GM18505 (cell line): ENCODE measurements at regions not wholly inside any gene's neighbourhood (a gene's known extent, or its start where the extent isn't known, plus 50 kb on each side); places are given as distances from the start of the nearest gene placed in this dataset.

Experiments
- ATAC-seq: cut with Tn5 transposase; IDR thresholded peaks from one replicate; pipeline ENCODE4 v1.9.1; 2021; ENCODE audit not compliant: unreplicated experiment
- POLR2A ChIP-seq: IDR thresholded peaks from 4 replicates; pipeline ENCODE4 v1.6.1; 2011; ENCODE audit warnings: borderline replicate concordance; ENCODE audit not compliant: insufficient read depth, insufficient read length; ENCODE audit errors: extremely low read depth

DNA sequence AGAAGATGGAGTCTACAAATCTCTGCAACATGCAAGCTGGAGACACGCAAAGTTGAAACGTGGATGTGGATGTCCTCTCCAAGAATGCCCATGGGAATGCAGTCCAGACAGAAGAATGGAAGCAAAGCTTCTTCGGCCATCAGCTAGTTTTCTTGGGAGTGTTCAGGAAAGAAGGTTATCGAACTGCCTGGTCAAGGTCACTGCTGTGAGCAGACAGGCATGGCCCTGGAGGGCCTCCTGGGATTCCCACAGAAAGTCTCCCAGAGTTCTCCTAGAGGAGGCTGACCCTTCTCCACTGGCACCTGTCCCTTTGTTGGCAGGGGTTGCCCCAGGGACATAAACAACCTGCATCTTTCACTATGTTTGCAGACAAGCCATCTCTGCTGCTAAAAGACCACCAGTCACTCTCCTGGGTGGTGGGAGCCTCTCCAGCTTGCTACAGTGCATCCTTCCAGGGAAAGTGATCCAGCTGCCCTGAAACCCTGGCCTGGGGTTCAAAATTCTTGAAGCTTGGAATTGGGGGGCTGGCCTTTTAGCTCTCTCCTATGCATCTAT is 265.8 kb downstream of the SYK start:
- TF ChIP-seq POLR2A = no peak
- no peak for ATAC-seq

DNA sequence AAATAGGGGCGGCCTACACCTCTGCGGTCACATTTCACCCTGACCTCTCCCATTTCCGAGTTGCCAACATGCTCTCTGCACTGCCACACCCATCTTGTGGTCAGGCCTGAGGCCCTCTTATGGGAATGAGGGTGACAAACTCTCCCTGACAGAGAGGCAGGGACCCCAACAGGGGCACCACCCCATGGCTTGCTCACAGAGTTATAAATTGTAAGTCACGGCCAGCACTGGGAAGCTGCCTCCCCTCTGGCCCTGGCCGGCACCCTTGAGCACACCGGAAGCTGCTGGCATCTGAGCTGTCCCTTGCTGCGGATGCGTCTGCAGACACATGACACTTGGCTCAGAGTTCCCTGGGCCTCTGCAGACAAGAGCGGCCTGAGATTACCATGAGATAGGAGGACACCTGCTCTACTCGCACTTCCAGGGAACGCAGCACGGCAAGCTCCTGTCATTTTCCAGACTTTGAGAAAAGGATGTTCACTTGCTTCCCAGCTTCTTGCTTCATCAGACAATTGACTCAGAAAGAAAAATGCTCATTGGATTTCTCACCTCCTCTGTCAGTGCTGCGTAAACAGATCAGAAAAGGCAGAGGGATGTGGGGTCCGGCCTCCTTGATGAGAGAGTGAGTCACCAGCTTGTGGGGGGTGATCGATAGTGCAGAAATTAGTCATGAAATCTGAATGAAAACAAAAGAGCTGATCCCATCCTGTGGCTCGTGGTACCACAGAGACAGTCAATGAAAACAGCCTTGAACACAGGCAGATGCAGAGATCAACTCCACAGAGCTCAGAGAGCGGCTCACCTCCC is 269.8 kb downstream of the SYK start:
- TF ChIP-seq POLR2A = no peak
- no peak for ATAC-seq

DNA sequence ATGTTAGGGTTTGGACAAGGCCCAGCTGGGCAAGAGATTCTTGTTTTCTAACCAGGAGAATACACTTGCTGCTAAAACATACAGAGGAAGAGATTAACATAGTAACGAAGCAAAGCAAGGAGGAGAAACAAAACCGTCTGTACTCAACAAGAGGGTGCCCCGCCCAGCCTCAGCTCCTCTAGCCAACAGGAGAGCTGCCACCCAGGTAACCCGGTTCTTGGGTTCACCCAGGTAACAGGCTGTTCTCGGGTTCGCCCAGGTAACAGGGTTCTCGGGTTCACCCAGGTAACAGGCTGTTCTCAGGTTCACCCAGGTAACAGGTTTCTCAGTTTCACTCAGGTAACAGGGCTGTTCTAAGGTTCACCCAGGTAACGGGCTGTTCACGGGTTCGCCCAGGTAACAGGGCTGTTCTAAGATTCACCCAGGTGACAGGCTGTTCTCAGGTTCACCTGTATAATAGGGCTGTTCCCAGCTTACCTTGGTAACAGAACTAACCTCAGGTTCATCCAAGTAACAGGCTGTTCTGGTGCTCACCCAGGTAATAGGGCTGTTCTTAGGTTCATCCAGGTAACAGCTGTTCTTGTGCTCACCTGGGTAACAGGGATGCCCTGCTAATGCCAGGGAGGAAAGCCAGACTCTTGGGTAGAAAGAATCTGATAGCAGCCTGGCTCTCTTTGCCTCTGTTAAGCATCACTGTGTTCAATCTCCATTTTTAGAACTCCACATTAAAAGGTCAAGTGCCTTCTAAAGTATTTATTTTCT is 271.6 kb downstream of the SYK start:
- no peak for ATAC-seq
- no peak for TF ChIP-seq POLR2A

DNA sequence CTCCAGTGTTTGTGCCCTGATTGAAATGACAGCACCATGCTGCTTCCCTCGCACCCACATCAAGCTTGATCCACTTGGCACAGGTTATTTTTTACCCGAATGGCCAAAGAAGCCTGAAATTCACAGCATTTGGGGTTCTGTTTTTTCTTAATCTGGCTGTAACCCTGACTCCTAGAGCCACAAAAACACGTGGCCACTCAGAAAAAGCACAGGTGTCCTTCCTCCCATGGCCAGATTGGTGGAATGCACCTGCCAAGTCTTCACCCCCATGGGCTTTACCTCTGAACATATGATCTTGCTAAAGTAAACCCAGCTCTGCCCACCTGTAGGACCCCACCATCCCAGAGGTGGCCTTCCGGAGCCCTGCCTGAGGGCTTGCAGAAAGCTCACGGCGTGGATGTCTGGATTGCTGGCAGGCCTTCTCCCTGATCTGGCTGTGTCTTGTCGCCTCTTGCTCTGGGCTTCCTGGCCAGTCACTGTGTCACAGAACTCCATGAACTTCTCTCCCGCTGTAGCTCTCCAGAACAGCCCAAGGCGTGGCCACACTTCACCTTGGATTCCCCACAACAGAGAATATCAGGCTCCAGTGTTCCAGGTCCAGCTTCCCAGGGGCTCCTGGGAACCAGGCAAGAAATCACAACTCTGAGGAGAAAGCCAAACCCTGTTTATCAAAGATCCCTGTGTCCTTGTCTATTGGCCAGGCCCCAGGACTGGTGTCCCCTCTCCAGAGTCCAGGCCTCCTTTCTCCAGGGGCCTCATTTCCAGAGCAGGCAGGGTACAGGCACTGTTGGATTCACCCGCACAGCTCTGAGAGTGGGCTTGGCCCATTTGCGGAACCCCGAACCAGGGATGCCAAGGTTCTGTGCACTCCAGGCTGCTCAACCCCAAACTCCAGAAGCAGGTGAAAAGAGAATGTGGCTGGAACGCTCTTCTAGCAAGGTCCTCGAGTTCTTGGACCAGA is 272.5 kb downstream of the SYK start:
- ATAC-seq = no peak
- TF ChIP-seq POLR2A = no peak

DNA sequence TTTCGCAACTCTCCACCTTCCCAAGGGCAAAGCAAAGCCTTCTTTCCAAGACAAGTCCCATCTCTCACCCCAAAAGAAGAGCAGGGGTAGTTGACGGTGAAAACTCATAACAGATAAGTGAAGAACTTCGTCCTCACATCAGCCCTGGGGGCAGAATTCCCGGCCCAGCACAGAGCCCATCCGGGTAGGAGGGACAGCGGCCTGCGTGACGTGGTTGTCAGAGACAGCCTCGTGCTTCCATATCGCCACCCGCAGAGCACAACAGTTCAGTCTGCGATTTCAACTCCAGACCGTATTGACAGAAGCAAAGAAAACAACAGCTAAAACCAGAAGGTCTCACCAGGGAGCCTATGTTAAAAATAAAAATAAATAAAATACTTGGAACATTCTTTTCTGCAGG is 273.2 kb downstream of the SYK start:
- no peak for TF ChIP-seq POLR2A
- ATAC-seq = no peak

DNA sequence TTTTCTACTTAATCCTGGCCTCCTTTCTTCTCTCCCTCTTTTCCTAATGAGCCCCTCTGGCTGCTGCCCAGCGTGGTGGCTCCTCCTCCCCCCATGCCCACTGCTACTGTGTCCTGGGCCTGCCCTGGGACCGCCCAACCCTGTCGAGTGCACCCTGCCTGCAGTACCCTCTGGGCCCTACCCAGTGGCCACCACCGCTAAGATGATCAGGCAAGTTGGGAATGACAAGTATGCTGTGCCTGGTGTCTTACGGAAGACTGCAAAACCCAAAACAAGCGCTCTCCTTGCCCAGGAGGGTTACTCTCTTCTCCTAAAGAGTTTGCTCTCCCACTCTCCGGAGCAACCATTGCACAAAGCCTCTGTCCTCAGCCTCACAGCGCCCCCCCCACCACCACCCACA is 273.7 kb downstream of the SYK start:
- no peak for ATAC-seq
- no peak for TF ChIP-seq POLR2A

DNA sequence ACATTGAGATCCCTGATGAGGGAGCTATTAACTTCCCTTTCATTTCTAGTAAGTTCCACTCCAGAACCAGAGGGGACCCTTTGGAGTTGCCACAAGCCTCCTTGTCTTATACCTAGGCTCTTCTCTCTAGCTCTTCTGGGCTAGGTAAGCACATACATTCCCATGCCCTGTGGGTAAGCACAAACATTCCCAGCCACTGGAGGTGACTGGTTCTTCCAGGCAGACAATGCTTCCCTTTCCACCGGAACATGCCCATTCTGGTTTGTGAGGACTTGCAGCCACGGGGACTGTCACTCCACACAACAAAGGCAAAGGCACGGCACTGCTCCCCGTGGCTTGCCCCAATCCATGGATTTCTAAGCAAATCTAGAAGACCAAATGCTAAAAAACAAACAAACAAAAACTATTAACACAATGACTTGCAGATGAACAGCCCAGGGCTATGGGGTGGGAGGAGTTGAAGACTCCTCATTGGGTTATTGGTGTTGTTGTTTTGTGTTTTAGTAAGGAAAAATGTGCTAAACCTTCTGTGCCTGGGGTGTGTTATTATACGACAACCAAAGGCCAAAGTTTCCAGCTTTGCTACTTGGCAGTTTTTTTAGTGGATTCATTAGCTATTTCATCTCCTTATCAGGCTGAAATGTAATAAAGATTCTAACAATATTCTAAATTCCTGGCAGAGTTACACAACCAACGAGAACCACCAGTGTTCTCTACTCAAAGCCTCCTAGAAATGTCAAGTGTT is 276.2 kb downstream of the SYK start:
- no peak for ATAC-seq

DNA sequence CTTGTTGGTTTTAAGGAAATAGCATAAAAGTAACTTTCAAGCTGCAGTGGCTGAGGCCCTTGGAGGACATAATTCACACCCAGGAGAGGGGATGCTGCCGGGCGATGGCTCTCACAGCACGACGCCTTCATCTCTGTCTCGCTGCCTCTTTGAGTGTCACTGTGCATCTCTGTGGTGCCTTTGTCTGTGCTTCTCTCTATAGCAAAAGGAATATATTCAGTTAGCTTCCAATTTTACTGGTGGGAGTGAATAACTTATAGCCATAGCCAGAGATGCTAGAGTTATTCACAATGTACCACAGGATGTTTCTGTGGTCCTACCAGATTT is 276.7 kb downstream of the SYK start:
- no peak for ATAC-seq
- TF ChIP-seq POLR2A = no peak

More for the DNA sequence above, 276.2 kb downstream of the SYK start:
- no peak for TF ChIP-seq POLR2A

DNA sequence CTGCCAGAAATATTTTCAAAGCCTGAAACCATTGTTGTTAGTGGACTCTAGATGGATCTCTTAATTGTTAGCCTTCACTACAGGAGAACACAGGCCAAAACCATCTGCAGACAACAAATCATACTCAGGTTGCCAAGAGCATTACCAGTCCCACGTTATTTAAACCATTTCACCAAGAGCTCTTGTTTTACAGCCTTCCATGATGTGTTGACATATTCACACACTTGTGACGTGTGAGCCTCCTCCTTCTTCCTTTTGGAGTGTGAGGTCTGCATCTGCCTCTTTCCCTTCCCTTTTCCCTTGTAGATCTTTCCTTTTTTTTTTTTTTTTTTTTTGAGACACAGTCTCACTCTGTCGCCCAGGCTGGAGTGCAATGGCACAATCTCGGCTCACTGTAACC is 279.0 kb downstream of the AUH start:
- TF ChIP-seq POLR2A = no peak
- ATAC-seq = no peak

DNA sequence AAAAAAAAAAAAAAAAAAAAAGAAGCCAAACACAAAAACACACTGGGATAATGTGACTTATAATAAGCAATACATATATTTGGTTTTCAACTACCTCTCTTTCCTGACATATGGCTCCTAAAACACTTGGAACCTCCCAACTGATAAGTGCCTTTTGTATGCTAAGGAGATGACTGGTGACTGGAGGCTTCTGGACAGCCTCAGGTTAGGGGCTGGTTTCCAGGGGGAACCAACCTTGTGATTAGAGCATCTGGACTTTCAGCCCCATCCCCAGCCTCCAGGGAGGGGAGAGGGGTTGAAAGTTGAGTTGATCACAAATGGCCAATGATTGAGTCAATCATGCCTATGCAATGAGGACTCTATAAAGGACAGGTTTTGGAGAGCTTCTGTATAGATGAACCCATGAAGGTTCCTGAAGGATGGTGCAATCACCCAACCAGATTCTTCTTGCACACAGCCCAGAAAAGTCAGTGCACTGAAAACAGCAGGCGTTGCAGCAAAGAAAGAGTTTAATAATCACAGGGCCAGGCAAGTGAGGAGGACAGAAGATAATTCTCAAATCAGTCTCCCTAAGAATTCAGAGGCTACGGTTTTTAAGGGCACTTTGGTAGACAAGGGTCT is 276.7 kb downstream of the AUH start:
- no peak for ATAC-seq
- no peak for TF ChIP-seq POLR2A

DNA sequence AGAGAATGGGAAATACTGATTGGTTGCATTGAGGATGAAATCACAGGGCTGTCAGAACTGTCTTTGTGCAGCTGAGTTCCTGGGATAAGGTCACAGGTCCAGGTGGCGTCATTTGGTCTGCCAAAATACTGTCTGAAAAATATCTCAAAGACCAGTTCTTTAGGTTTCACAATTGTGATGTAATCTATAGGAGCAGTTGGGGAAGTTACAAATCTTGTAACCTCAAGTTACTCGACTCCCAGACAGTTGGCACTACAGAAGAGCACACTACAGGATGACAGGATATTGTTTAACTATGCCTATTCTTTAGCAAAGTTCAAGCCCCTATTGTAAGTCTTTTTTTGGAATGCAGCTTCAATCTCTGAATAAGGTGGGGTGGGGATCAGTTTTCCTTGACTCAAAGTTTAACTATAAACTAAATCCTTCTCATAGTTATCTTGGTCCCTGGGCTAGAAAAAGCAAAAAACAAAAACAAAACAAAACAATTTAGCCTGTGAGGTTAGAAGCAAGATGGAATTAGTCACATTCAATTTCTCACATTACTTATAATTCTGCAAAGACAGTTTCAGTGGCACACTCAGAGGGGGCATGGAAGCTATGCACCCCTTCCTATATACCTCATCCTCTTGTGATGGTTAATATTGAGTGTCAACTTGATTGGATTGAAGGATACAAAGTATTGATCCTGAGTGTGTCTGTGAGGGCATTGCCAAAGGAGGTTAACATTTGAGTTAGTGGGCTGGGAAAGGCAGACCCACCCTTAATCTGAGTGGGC is 276.0 kb downstream of the AUH start:
- ATAC-seq = no peak
- no peak for TF ChIP-seq POLR2A

DNA sequence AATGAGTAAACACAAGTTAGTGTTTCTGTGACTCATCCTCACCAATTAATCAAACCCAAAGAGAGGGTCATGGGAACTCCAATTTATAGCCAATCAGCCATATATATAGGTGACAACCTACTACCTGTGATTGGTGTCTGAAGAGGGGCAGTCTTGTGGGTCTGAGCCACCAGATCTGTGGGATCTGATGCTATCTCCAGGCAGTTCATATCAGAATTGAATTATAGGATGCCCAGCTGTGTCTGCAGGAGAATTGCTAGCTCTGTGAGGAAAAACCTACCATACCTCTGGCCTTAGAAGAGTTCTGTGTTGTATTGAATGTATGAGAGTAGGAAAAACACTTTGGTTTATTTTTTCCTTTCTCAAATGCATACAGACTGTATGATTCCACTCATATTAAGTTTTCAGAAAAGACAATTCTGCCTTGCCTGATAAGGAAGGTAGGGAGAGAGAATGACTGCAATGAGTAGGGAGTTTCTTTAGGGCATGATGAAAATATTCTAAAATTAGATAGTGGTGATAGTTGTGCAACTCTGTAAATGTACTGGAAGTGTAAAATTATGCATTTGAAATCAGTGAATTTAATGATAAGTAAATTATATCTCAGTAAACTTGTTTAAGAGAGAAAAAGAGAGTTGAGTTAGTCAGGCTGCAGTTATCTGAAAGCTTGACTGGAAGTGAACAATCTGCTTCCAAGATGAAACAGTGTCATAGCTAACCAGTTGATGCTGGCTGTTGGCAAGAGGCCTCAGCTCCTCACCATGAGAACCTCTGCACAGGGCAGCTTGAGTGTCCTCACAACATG is 274.9 kb downstream of the AUH start:
- ATAC-seq = no peak
- TF ChIP-seq POLR2A = no peak

DNA sequence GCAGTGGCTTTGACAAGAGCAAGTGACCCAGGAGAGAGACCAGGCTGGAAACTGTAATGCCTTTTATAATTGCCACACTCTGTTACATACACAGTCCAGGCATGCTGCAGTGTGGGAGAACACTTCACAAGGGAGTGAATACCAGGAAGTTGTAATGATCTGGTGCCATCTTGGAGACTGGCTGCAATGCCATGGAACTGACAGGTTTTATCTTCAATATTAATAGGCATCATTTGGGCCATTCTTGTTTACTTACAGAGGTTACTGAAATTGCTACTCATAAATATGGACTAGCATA is 274.3 kb downstream of the AUH start:
- no peak for ATAC-seq
- no peak for TF ChIP-seq POLR2A
